ENCODE measurements at regions not wholly inside any gene's neighbourhood (a gene's known extent, or its start where the extent isn't known, plus 50 kb on each side); places are given as distances from the start of the nearest gene placed in this dataset.

DNA sequence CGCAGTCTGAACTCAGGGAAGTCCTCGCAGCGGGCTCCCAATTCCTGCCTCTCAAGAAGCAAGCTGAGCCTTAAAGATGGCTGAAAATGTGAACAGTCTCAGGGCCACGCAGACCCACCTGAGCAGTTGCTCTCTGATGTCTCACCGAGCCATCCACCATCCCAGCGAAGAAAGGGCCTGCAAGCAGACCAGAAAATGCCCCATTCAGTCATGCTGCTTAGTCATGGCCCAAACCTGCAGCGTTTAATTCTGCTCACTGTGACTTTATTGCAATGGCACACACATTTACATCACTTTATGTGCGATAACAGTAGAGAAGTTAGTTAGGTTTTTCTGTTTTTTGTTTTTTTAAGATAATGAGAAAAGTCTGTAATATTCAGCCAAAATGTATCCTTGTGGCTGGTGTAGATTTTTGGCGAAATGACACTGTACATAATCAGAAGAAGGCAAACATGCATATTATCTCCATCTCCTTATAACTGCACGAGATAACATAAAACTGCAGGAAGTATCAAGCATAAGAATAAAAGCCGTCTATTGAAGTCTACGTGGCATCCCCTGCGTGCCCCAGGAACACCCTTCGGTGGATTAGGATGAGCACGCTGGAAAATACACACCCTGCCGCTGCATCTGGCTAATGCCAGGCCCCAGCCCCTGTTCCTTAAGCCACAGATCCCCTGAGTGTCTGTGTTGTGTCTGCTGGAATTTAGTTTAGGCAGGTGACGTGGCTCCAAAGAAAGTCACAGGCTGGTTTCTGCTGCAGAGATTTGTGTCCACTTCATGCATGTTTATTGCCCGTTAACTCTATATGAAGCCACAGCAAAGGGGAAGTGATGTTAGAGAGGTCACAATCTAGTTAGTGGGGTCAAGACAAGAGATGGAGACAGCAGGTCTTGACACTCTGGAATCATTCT lies 119.8 kb upstream of the IRF2BP2 start (continued):
- TF ChIP-seq PBX2 (CRISPR knock-in tag; IDR thresholded peaks at IDR 0.05; ENCODE audit: low read depth) (no peak), PBX2 (tag; conservative IDR thresholded peaks at IDR 0.05; ENCODE audit: low read depth) (no peak), SRSF3 (IDR thresholded peaks at IDR 0.05; ENCODE audit: insufficient read depth, low read length) (no peak), MAFG (tag; conservative IDR thresholded peaks at IDR 0.05) (0 out of 2 replicates have a peak, but pooled peaks have one; percentile 15), NFIC (IDR thresholded peaks at IDR 0.05) (no peak), ASH1L (IDR thresholded peaks at IDR 0.05; ENCODE audit: borderline replicate concordance, low read depth, partially characterized antibody) (no peak), SP1 (CRISPR knock-in tag; IDR thresholded peaks at IDR 0.05) (0 out of 2 replicates have a peak, but pooled peaks have one; percentile 22), C11orf30 (IDR thresholded peaks at IDR 0.05; ENCODE audit: low read depth) (0 out of 2 replicates have a peak, but pooled peaks have one; percentile 27), ZNF511 (CRISPR knock-in tag; IDR thresholded peaks at IDR 0.05) (0 out of 2 replicates have a peak, but pooled peaks have one; percentile 1), SRSF9 (IDR thresholded peaks at IDR 0.05; ENCODE audit: borderline replicate concordance, low read depth, low read length) (no peak), ZNF316 (IDR thresholded peaks at IDR 0.05) (peak; percentile 21; the same call in 1 of the 2 replicates), NFE2 (IDR thresholded peaks at IDR 0.05; ENCODE audit: low read depth) (peak; percentile 61), AFF4 (CRISPR knock-in tag; IDR thresholded peaks at IDR 0.05) (0 out of 2 replicates have a peak, but pooled peaks have one; percentile 15), HMGN3 (IDR thresholded peaks at IDR 0.05; ENCODE audit: borderline replicate concordance, extremely low read depth, insufficient read length, low read depth, low read length) (no peak), ZBTB33 (CRISPR knock-in tag; IDR thresholded peaks at IDR 0.05) (0 out of 2 replicates have a peak, but pooled peaks have one; percentile 5), CXXC5 (CRISPR knock-in tag; IDR thresholded peaks at IDR 0.05) (0 out of 2 replicates have a peak, but pooled peaks have one; percentile 22), ZNF561 (CRISPR knock-in tag; conservative IDR thresholded peaks at IDR 0.05) (no peak), CBFA2T2 (conservative IDR thresholded peaks at IDR 0.05) (no peak)

Data from K562 (cell line).